Muscle of back (tissue), 3 donors: ENCODE measurements at regions not wholly inside any gene's neighbourhood (a gene's known extent, or its start where the extent isn't known, plus 50 kb on each side); places are given as distances from the start of the nearest gene placed in this dataset.
A peak's percentile ranks its signal among the peaks of the same experiment; 100 is the strongest.

Experiments used
- DNase-seq, 3 donors: peaks; one replicate each; pipeline versions ENCODE4 v3.0.0 to v3.0.0-alpha.2; 2013

DNA sequence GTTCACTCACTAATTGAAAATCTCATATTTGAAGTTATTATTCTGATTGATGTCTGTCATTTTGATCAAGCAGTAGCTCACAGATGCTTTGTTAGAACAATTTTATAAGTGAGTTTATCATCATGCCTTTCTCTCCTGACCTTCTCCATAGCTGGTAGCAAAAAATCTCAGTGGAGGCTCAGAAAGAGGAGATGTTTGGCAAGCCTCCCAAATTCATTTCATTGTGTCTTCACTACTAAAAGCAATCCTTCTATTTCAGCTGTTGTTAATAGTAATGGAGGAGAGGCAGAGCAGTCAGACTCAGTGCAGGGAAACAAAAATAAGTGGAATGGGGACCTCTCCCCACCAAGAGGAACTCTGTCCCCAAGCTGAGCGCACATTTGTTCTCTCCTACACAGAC is 2127.8 kb upstream of the CELF4 start:
- peak in 1 of 3 donors; percentile 11 for DNase-seq

DNA sequence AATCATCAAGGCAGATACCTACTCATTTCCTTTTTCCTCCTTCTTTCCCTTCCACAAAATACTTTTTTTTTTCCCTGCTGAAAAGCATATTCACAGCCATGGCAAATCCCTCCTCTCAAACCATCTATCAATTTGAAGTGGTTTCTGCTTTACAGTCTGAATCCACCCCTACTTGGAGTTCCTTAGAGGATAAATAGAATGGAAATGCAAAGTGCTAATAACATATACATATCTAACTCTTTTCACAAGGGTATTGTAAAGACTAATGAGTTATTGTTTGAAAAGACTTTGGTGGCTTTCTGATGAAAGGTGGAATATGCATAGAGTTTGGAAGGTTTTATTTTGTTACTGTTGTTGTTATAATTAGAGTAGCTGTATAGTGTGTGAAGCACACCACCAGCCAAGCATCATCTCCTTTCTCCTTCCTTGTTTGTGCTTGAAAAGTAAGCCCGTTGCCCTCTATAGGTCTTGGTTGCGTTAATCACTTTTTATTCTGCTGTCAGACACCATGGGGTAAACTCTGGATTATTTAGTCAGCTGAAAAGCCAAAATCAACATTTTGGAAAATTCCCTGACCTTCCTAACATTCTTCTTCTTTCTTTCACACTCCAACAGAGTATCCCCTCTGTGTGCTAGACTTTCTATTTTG is 2126.9 kb upstream of the CELF4 start:
- no peak for DNase-seq

DNA sequence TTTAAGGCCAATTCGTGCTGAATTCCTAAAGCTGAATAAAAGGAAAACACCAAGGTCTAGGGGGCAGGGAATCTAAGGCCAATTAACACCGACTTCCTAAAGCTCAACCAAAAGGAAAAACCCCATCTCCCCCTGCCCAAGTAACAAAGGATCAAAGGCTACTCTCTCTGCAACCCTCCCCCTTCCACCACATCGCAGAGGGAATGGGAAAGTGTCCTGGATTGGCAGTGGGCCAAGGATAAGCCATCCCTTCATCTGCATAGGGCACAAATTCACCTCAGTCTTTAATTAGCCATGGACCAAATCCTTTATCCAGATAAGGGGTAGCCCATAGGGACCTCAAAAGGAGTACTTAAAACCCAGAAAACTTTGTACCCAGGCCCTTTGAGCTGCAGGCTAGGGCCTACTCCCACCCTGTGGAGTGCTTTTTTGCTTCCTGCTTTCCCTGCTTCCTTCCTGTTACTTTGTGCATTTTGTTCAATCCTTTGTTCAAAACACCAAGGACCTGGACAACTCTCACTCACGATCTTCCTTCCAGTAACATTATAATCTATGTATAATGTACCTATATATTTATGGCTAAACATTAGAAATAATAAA is 2119.8 kb upstream of the CELF4 start:
- no peak for DNase-seq

DNA sequence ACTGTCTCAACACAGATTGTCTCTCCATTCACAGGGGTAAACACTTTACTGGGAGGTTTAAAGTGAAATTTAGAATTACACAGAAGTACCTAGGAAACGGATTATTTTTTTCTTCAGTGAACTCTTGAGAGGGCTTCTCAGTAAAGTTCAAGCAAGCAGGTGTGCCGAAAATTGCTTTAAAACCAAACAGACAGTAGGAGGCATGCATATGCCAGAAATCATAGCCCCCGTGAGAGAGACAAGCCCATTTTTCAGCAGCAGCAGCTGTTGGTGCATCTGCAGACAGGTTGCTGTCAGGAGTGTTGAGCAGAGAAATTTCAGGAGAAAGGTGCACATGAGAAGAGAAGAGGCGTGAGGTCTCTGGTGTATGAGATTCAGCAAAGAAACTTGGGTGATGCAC is 2115.5 kb upstream of the CELF4 start:
- peak in 2 of 3 donors; percentile 6 to 25 for DNase-seq

DNA sequence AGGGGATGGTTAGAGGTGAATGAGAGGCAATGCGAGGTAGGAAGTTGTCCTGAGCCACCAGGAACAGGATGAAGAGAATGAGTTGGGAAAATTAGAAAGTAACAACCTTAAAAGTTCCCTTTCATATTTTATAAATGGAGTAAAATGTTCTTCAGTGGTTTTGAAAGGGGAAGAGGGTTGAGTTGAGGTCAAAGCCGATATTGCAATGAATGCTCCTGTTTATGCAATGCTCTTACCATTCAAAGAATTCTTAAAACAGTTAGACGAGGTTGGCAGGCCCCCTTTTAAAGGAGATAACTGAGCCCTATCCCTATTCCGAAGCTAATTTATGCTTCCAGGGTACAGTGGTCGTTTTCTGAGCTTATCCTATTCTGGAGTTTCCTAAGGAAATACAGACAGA is 2110.3 kb upstream of the CELF4 start:
- DNase-seq = no peak

DNA sequence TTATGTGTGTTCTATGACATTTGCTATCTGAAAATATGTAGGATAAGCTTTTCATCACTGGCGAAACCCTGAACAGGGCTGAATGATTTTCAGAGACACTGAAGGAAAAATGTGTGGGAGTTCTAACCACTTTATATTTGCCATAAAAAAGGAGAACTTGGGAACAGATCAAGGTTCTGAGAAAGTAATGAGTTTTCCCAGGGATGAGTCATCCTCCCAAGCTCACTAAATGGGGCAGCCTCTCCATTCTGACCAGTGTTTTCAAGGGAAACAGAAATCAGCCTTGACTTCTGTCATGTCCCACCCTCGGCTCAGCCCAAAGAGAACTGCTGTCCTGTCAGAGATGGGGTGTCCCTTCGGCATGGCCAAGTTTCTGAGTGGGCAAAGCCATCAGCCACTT is 2109.8 kb upstream of the CELF4 start:
- DNase-seq = peak; percentile 5 to 39 (median 22)

DNA sequence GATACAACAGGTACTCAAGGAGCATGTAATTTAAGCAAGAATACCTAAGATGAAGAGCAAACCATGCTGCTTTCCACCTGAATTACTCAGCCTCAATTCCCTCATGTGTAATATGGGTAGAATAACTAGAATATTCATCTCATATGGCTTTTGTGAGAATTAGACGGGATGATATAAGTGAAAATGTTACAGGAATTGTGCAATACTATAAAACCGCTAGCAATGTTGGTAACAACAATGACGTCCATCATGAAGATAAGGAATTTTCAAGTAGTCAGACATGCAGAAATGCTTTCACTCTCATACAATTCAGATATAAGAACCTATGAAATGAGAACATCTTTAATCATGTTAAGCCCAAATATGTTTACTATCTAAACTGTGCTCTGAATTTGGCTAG is 2106.6 kb upstream of the CELF4 start:
- no peak for DNase-seq

DNA sequence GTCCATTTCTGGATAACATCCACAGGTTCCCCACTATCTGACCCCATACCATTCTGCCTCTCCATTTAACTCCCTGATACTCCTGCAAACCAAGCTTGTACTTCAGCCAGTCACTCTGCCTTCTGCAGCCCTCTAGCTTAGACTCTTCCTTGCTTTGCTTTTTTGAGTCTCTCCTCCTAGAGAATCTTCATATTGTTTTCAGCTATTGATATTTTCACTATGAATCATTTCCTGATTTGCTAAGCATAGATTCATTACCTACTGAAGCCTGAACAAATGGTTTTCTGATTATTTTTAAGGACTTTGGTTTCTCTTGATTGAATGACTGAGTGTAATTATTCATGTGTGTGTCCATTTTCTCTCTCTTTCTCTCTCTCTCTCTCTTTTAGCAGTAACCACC is 2102.3 kb upstream of the CELF4 start:
- DNase-seq = no peak

DNA sequence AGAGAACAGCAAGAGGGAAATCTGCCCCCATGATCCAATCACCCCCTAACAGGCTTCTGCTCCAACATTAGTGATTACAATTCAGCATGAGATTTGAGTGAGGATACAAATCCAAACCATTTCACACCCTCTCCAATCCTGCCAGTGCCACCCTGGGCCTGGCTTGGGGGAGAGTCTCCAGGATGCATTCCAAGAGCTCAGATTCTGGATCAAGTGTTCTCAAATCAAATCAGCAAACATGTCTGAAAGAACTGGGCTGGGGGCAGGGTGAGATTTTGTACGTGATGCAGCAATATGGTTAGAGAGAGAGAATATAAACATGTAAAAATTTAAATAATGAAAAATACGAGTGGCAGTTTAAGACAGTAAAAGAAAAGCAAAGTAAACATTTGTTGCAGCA is 2100.9 kb upstream of the CELF4 start:
- no peak for DNase-seq

DNA sequence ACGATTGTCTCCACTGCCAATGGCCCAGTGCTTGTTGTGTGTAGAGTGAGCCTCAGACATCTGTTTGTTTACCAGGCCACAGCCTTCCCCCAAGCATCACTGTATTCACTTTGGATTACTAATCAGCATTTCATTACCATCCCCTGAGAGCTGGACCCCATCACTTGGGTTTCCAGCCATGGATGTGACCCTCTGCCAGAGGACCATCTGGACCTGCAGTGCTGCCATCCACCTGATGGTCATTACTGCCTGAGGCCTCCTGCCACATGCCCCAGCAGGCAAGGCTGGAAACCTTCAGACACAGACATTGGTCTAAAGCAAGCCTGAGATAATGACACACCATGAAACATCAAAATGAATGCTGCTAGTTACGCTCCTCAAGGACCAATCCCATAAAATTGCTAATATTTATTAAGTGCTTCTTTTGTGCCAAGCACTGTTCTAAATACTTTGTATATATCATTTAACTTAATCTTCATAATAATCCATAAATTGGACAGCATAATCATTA is 2096.3 kb upstream of the CELF4 start:
- no peak for DNase-seq

DNA sequence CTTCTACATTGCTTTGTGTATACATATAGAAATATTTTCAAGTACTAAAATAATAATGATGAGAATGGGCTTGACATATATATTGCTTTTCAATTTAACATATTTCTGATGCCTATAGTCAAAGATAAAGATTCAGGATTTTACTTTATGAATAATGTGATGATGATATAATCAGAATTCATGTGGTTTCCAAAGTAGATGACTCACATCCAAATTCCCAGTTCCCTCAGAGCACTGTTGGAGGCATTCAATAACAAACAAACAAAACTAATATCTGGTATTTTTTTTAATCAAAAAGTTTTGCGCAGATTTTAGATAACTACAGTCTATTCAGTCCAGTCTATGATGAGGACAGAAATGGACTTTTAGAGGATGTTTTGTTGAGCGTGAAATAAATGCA is 2094.5 kb upstream of the CELF4 start:
- DNase-seq = no peak

DNA sequence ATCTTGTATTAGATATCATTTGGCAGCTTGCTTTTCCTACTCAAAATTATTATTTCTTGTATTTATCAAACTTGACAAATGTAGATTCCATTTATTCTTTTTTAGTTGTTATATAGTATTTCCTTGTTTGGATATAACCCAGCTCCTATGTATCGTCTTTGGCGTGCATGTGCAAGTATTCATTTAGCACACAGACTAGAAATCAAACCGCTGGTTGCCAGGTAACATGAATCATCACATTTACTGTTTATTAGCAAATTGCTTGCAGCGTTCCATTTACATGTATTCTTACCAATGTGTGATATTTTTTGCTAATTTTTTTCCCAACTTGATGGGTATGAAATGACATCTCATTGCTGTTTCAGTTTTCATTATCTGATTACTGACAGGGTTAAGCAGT is 2089.7 kb upstream of the CELF4 start:
- no peak for DNase-seq

DNA sequence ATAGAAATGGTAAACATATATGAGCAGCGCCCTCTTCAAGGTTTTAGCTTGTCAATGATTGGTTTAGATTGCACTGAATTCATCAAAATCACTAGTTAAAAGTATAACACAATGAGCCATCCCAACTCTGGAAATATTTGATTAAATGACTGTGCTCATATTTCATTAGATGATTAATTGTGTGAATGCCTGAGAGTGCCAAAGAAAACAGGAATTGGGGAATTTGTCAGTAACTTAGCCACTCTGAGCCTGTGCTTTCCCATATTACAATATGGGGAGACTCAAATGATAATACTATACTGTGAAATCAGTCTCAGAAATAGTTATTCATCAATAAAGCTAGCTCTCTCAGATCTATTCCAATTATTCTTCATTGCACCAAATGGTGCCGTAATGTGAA is 2087.6 kb upstream of the CELF4 start:
- DNase-seq = no peak

DNA sequence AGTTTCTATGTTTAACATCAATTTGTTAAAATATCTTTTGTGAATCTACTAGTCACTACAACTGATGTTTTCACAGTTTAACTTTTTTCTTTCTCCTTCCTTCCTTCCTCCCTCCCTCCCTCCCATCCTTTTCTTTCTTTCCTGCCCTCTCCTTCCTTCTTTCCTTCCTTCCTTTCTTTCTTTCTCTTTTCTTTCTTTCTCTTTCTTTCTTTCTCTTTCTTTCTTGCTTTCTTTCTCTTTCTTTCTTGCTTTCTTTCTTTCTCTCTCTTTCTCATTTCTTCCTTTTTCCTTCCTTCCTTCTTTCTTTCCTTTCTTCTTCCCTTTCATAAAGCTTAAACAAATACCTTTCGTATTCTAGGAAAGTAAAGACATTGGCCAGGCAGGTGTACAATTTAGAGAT is 2083.0 kb upstream of the CELF4 start:
- DNase-seq = no peak

DNA sequence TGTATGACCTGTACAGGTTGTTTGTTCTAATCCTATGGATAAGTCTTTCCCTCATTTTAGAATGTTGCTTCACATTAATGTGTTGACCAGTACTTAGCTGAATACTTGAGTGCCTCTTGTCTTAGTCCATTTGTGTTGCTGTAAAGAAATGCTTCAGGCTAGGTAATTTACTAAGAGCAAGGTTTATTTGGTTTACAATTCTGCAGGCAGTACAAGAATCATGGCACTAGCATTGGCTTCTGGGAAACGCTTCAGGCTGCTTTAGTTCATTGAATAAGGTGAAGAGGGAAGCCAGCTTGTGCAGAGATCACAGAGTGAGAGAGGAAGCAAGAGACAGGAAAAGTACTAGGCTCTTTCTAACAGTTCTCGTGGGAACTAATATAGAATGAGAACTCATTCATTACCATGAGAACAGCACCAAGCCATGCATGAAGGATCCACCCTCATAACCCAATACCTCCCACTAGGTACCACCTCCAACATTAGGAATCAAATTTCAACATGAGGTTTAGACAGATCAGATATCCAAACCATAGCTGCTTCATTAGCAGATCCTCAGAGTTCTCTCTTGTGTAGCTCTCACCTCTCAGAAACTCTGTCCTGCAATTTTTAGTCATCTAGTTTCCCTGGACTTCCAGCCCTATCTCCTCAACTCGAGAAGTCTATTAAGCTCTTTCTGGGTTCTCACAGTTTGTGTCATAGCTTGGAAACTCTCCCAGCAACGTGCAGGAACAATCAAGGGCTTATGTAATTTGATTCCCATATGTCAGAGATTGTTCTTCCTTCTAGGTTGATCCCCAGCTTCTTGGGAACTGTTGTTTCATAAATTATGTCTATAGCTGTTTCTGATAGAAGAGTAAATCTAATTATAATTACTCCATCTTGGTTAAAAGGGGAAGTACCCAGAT is 2082.3 kb upstream of the CELF4 start:
- DNase-seq = peak; percentile 59 to 77 (median 69)

DNA sequence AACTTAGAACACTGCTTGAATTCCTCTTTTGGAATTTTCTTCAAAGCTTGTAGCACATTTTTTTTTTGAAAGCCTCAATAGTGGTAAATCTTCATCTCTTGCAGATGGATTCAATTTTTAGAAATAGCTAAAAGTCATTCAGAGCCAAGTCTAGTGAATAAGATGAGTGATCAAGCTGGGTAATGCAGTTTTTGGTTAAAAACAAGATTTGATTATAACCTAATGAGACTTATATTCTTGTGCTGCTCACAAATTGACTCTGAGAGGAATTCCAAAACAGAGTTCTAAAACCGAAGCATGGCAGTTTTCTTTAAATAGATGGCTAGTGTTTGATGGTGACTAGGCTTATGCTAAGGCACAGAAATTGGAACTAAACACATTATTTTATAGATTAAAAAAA is 2072.6 kb upstream of the CELF4 start:
- DNase-seq = no peak

DNA sequence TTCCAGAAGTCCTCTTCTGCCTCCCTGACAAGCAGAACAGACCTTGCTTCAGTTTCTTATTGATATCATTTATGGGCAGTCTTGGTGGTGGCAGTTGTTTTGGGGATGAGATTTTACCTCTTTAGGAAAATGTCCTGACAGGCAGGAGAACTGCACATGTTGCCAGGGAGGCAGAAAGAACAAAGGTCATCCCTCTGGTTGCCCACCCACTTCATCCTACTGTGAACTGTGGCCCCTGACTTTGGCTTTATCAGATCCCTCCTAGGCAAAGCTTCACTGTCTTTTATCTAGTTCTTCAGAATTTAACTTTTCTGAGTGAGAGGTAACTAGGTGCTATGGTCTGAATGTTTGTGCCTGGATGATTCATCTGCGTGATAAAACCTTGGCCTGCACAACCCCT is 2071.3 kb upstream of the CELF4 start:
- DNase-seq = no peak

DNA sequence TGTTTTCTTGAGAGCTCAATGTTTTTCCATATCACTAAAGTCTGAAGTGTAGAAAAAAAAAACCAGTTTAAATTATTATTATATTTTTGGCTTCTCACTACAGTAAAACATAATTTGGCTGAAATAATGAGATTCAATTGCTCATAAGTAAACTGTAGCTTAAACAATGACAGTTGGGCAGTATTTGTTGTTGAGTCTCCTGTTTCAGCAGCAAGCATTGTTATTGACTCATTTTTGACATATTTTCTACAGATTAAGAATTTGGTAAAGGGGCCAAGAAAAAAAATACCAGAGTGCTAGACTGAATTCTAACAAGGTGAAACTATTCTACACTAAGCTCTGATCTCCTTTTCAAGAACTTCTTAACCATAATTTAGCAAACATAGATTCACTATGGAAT is 2070.4 kb upstream of the CELF4 start:
- DNase-seq = no peak

DNA sequence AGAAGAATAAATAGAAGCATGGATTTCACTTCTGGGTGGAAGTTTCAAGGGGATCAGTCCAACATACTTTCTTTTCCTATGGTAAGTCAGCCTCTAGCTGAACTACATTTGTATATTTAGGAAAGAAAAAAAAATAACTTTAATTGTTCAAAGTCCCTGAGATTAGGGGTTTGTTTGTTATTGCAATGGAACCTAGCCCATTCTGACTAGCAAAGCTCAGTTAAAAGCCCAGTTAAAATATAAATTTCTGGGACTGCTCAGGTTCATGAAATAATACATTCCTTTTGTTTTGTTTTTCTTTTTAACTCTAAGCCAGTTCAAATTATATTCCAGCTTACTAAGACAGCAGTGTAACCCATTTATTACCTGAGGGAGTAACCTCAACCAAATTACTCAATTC is 2069.6 kb upstream of the CELF4 start:
- no peak for DNase-seq

DNA sequence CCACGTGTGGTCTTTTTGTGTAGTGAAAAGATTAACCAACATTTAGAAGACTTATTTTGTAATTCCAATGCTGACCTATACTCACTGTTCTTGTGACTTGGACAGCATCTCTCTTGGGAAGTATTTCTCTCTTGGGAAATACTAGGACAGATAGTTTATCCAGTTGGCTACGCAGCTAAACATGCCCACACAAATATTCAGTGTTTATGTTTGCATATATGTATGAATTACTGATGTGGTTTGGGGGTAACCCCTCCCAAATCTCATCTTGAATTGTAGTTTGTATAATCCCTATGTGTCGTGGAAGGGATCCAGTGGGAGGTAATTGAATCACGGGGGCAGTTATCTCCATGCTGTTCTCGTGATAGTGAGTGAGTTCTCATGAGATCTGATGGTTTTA is 2062.3 kb upstream of the CELF4 start:
- no peak for DNase-seq

DNA sequence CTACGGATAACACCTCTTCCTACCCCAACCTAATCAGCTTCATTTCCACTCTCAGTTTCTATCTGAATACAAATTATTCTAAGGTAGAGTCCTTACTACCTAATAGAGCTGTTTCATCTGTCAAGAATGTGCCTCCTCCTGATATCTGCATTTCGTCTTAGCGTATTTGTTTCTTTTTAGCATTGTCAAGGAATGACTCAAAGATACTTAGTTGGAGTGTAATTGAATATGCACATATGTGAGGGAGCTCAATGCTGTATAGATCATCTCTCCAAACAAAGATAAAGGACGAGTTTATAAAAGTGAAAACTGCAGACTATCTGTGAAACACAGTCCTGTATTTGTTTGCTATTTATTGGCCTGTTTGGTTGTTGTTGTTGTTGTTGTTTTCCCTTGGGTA is 2059.4 kb upstream of the CELF4 start:
- DNase-seq = peak in 1 of 3 donors; percentile 15

DNA sequence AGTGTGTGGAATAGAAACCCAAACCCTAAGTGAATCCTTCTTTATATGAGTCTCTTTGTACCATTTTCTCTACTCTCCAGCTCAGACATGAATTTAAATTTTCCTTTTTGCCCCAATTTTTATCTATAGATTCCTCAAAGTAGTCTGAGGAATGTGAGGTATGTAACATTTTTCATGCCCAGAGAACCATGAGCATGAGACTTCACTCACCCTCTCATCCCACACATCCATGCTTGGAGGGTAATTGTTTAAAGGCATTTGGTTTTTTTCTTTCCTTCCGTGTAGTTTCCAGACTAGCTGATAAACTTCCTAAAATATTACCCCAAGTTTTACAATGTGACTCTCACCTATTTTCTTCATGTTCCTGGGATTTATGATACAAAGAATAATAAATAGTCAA is 2056.8 kb upstream of the CELF4 start:
- DNase-seq = no peak
